HEK293 (cell line): ENCODE measurements at regions not wholly inside any gene's neighbourhood (a gene's known extent, or its start where the extent isn't known, plus 50 kb on each side); places are given as distances from the start of the nearest gene placed in this dataset.

Experiments
- CTCF ChIA-PET: fragments of 350-600 bp; formaldehyde crosslinking; extraction: SDS; loops from one replicate; lab custom pipeline; 2021; ENCODE audit warnings: antibody characterized with exemption; lab: Yijun Ruan, JAX
- POLR2A ChIA-PET: fragments of 300-600 bp; formaldehyde crosslinking; extraction: SDS; loops from one replicate; lab custom pipeline; 2020; ENCODE audit warnings: antibody characterized with exemption, inconsistent platforms; lab: Yijun Ruan, JAX
- H3K27ac ChIP-seq: fragments of 200-500 bp; sonication (Bioruptor generic); 2 replicates; pipeline ENCODE4 v1.5.1; 2014; ENCODE audit warnings: low read depth, low read length, control low read depth, inconsistent platforms; ENCODE audit errors: extremely low read depth
- H3K36me3 ChIP-seq, 2 experiments: fragments of 200-500 bp in 1 of 2; sonication (Bioruptor generic) in 1 of 2; 1 replicate in 1 of 2; 2 replicates in 1 of 2; pipeline ENCODE4 v1.5.1; 2014 to 2017; ENCODE audit warnings: inconsistent platforms in 2 of 2, low read length in 2 of 2; ENCODE audit not compliant: control insufficient read depth in 2 of 2, insufficient read depth in 1 of 2
- H3K4me1 ChIP-seq: fragments of 200-500 bp; sonication (Bioruptor generic); 2 replicates; pipeline ENCODE4 v1.5.1; 2014; ENCODE audit warnings: mild to moderate bottlenecking, low read length, inconsistent platforms; ENCODE audit not compliant: control insufficient read depth, insufficient read depth
- H3K4me3 ChIP-seq: 2 replicates; pipeline ENCODE4 v1.5.1; 2011; ENCODE audit warnings: low read depth, mild to moderate bottlenecking, control low read depth, low read length, moderate library complexity
- H3K9me3 ChIP-seq: fragments of 200-500 bp; sonication (Bioruptor generic); 2 replicates; pipeline ENCODE4 v1.5.1; 2014; ENCODE audit warnings: low read depth, low read length, inconsistent platforms; ENCODE audit not compliant: control insufficient read depth, insufficient read depth
- HOXA7 ChIP-seq: sonication (generic); formaldehyde crosslinking; IDR thresholded peaks from 2 replicates; pipeline ENCODE4 v1.8.1; 2022; ENCODE audit warnings: missing genetic modification reagents, borderline replicate concordance
- KLF16 ChIP-seq: fragments of 450-650 bp; formaldehyde crosslinking; IDR thresholded peaks from 2 replicates; pipeline ENCODE4 v1.5.1; 2017; ENCODE audit warnings: missing biosample characterization, missing genetic modification characterization
- SCRT1 ChIP-seq: fragments of 450-650 bp; formaldehyde crosslinking; IDR thresholded peaks from 2 replicates; pipeline ENCODE4 v1.5.1; 2016; ENCODE audit warnings: missing biosample characterization, missing genetic modification characterization, borderline replicate concordance
- SP3 ChIP-seq: fragments of 450-650 bp; formaldehyde crosslinking; IDR thresholded peaks from 2 replicates; pipeline ENCODE4 v1.5.1; 2016; ENCODE audit warnings: missing biosample characterization, missing genetic modification characterization
- TRIM28 ChIP-seq: IDR thresholded peaks from 2 replicates; pipeline ENCODE4 v1.6.1; 2011; ENCODE audit warnings: low read length, control low read depth, borderline replicate concordance
- ZBTB17 ChIP-seq: fragments of 450-650 bp; formaldehyde crosslinking; IDR thresholded peaks from 2 replicates; pipeline ENCODE4 v1.5.1; 2016; ENCODE audit warnings: missing biosample characterization, missing genetic modification characterization
- ZBTB48 ChIP-seq: fragments of 450-650 bp; formaldehyde crosslinking; IDR thresholded peaks from 2 replicates; pipeline ENCODE4 v1.5.1; 2016; ENCODE audit warnings: missing biosample characterization, missing genetic modification characterization
- ZFP41 ChIP-seq: fragments of 450-650 bp; formaldehyde crosslinking; IDR thresholded peaks from 2 replicates; pipeline ENCODE4 v1.5.1; 2016; ENCODE audit warnings: missing biosample characterization, missing genetic modification characterization, borderline replicate concordance
- ZNF214 ChIP-seq: fragments of 450-650 bp; formaldehyde crosslinking; IDR thresholded peaks from 2 replicates; pipeline ENCODE4 v1.5.1; 2017; ENCODE audit warnings: missing biosample characterization, mild to moderate bottlenecking, missing genetic modification characterization, borderline replicate concordance
- ZNF23 ChIP-seq: fragments of 450-650 bp; formaldehyde crosslinking; IDR thresholded peaks from 2 replicates; pipeline ENCODE4 v1.5.1; 2016; ENCODE audit warnings: missing biosample characterization, missing genetic modification characterization, borderline replicate concordance
- ZNF24 ChIP-seq: fragments of 450-650 bp; formaldehyde crosslinking; IDR thresholded peaks from 2 replicates; pipeline ENCODE4 v1.5.1; 2016; ENCODE audit warnings: missing biosample characterization, missing genetic modification characterization
- ZNF266 ChIP-seq: fragments of 450-650 bp; formaldehyde crosslinking; IDR thresholded peaks from 2 replicates; pipeline ENCODE4 v1.5.1; 2016; ENCODE audit warnings: missing biosample characterization, missing genetic modification characterization, low read depth
- ZNF302 ChIP-seq: fragments of 450-650 bp; formaldehyde crosslinking; IDR thresholded peaks from 2 replicates; pipeline ENCODE4 v1.5.1; 2016; ENCODE audit warnings: missing biosample characterization, missing genetic modification characterization, low read depth
- ZNF510 ChIP-seq: fragments of 450-650 bp; formaldehyde crosslinking; IDR thresholded peaks from 2 replicates; pipeline ENCODE4 v1.5.1; 2018; ENCODE audit warnings: mild to moderate bottlenecking, missing genetic modification characterization, missing biosample characterization; ENCODE audit not compliant: insufficient replicate concordance
- ZNF585B ChIP-seq: fragments of 450-650 bp; formaldehyde crosslinking; IDR thresholded peaks from 2 replicates; pipeline ENCODE4 v1.5.1; 2016; ENCODE audit warnings: missing biosample characterization, missing genetic modification characterization
- ZNF626 ChIP-seq: fragments of 450-650 bp; sonication (Bioruptor Pico); formaldehyde crosslinking; IDR thresholded peaks from 2 replicates; pipeline ENCODE4 v1.5.1; 2018; ENCODE audit warnings: missing biosample characterization, missing genetic modification characterization, inconsistent platforms
- ZNF791 ChIP-seq: fragments of 450-650 bp; formaldehyde crosslinking; IDR thresholded peaks from 2 replicates; pipeline ENCODE4 v1.5.1; 2016; ENCODE audit warnings: missing biosample characterization, missing genetic modification characterization
- ZSCAN18 ChIP-seq: fragments of 450-650 bp; formaldehyde crosslinking; IDR thresholded peaks from 2 replicates; pipeline ENCODE4 v1.5.1; 2016; ENCODE audit warnings: missing biosample characterization, missing genetic modification characterization
- TF ChIP-seq, protein P1 (sequence below): fragments of 450-650 bp; formaldehyde crosslinking; conservative IDR thresholded peaks from 2 replicates; pipeline ENCODE4 v1.5.1; 2016; ENCODE audit warnings: low read depth, missing biosample characterization, missing genetic modification characterization
- TF ChIP-seq, protein P2 (sequence below): fragments of 450-650 bp; formaldehyde crosslinking; IDR thresholded peaks from 2 replicates; pipeline ENCODE4 v1.5.1; 2016; ENCODE audit warnings: missing biosample characterization, missing genetic modification characterization
- TF ChIP-seq, protein P3 (sequence below): fragments of 450-650 bp; formaldehyde crosslinking; IDR thresholded peaks from 2 replicates; pipeline ENCODE4 v1.5.1; 2016; ENCODE audit warnings: missing biosample characterization, missing genetic modification characterization

- no peak for TF ChIP-seq HOXA7 (CRISPR knock-in tag)
- no peak overlapping the region for H3K4me3 ChIP-seq
- no peak overlapping the region for H3K27ac ChIP-seq
- no peaks in the 10 kb centered on the region for H3K4me1 ChIP-seq
- no peaks in the 10 kb centered on the region for H3K9me3 ChIP-seq
- ChIA-PET POLR2A (no interaction called here), CTCF (no interaction called here)
- H3K36me3 ChIP-seq: no peaks in the 10 kb centered on the region
Observed at GRCh38 chr11:37623778-37624177, 1025.7 kb upstream of the RAG2 start.

GRCh38 chr11:37621662-37622061, 1023.6 kb upstream of the RAG2 start:
- POLR2A ChIA-PET: no interaction called here
- Histone ChIP-seq H3K4me1 (no peaks in the 10 kb centered on the region), H3K36me3 (no peaks in the 10 kb centered on the region), H3K4me3 (no peak overlapping the region), H3K9me3 (no peaks in the 10 kb centered on the region), H3K27ac (no peak overlapping the region)
- CTCF ChIA-PET: no interaction called here
- TF ChIP-seq SP3 (tag by site-specific recombination) (no peak), ZNF214 (tag by site-specific recombination) (no peak), ZNF791 (tag by site-specific recombination) (no peak), ZFP41 (tag by site-specific recombination) (no peak), ZSCAN18 (tag by site-specific recombination) (no peak), ZNF266 (tag by site-specific recombination) (no peak), SCRT1 (tag by site-specific recombination) (no peak), ZNF510 (no peak), ZNF24 (tag by site-specific recombination) (no peak), ZBTB17 (no peak), ZBTB48 (tag by site-specific recombination) (no peak), ZNF626 (tag by site-specific recombination) (no peak), KLF16 (tag by site-specific recombination) (no peak), ZNF585B (tag by site-specific recombination) (no peak), ZNF302 (tag by site-specific recombination) (no peak), TRIM28 (no peak), ZNF23 (tag by site-specific recombination) (no peak)
- TF ChIP-seq, protein P1, sequence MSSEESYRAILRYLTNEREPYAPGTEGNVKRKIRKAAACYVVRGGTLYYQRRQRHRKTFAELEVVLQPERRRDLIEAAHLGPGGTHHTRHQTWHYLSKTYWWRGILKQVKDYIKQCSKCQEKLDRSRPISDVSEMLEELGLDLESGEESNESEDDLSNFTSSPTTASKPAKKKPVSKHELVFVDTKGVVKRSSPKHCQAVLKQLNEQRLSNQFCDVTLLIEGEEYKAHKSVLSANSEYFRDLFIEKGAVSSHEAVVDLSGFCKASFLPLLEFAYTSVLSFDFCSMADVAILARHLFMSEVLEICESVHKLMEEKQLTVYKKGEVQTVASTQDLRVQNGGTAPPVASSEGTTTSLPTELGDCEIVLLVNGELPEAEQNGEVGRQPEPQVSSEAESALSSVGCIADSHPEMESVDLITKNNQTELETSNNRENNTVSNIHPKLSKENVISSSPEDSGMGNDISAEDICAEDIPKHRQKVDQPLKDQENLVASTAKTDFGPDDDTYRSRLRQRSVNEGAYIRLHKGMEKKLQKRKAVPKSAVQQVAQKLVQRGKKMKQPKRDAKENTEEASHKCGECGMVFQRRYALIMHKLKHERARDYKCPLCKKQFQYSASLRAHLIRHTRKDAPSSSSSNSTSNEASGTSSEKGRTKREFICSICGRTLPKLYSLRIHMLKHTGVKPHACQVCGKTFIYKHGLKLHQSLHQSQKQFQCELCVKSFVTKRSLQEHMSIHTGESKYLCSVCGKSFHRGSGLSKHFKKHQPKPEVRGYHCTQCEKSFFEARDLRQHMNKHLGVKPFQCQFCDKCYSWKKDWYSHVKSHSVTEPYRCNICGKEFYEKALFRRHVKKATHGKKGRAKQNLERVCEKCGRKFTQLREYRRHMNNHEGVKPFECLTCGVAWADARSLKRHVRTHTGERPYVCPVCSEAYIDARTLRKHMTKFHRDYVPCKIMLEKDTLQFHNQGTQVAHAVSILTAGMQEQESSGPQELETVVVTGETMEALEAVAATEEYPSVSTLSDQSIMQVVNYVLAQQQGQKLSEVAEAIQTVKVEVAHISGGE (tag by site-specific recombination): no peak
- TF ChIP-seq, protein P2, sequence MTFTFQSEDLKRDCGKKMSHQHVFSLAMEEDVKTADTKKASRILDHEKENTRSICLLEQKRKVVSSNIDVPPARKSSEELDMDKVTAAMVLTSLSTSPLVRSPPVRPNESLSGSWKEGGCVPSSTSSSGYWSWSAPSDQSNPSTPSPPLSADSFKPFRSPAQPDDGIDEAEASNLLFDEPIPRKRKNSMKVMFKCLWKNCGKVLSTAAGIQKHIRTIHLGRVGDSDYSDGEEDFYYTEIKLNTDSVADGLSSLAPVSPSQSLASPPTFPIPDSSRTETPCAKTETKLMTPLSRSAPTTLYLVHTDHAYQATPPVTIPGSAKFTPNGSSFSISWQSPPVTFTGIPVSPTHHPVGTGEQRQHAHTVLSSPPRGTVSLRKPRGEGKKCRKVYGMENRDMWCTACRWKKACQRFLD (tag by site-specific recombination): no peak
- TF ChIP-seq, protein P3, sequence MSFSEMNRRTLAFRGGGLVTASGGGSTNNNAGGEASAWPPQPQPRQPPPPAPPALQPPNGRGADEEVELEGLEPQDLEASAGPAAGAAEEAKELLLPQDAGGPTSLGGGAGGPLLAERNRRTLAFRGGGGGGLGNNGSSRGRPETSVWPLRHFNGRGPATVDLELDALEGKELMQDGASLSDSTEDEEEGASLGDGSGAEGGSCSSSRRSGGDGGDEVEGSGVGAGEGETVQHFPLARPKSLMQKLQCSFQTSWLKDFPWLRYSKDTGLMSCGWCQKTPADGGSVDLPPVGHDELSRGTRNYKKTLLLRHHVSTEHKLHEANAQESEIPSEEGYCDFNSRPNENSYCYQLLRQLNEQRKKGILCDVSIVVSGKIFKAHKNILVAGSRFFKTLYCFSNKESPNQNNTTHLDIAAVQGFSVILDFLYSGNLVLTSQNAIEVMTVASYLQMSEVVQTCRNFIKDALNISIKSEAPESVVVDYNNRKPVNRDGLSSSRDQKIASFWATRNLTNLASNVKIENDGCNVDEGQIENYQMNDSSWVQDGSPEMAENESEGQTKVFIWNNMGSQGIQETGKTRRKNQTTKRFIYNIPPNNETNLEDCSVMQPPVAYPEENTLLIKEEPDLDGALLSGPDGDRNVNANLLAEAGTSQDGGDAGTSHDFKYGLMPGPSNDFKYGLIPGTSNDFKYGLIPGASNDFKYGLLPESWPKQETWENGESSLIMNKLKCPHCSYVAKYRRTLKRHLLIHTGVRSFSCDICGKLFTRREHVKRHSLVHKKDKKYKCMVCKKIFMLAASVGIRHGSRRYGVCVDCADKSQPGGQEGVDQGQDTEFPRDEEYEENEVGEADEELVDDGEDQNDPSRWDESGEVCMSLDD (tag by site-specific recombination): no peak
